ENCODE measurements at regions not wholly inside any gene's neighbourhood (a gene's known extent, or its start where the extent isn't known, plus 50 kb on each side); places are given as distances from the start of the nearest gene placed in this dataset.

DNA sequence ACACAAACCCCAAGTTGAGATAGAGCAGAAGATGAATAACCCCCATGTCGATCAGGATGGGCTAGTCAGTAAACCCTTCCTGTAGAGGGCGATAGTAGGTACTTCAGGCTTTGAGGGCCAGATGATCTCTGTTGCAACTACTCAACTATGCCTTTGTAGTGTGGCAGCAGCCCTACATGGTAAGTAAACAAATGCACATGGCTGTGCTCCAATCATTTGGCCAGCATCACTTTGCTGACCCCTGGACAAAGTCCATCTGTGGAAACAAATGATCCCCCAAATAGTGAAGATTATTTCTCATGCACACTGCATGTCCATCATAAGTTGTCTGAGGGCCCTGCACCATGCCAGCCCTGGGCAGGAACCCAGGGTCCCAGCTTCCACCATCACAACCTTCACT, 402.2 kb upstream of the PROK2 start:
- TF ChIP-seq, protein P1, sequence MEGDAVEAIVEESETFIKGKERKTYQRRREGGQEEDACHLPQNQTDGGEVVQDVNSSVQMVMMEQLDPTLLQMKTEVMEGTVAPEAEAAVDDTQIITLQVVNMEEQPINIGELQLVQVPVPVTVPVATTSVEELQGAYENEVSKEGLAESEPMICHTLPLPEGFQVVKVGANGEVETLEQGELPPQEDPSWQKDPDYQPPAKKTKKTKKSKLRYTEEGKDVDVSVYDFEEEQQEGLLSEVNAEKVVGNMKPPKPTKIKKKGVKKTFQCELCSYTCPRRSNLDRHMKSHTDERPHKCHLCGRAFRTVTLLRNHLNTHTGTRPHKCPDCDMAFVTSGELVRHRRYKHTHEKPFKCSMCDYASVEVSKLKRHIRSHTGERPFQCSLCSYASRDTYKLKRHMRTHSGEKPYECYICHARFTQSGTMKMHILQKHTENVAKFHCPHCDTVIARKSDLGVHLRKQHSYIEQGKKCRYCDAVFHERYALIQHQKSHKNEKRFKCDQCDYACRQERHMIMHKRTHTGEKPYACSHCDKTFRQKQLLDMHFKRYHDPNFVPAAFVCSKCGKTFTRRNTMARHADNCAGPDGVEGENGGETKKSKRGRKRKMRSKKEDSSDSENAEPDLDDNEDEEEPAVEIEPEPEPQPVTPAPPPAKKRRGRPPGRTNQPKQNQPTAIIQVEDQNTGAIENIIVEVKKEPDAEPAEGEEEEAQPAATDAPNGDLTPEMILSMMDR (IDR thresholded peaks at IDR 0.05): no peak
- TF ChIP-seq POLR2AphosphoS5 (IDR thresholded peaks at IDR 0.05): no peak
- no peak for TF ChIP-seq POLR2A (IDR thresholded peaks at IDR 0.05; ENCODE audit: low read depth)
- TF ChIP-seq EP300 (IDR thresholded peaks at IDR 0.05): no peak

Measured in esophagus muscularis mucosa (tissue), 4 donors.